Ishikawa (cell line): ENCODE measurements at regions not wholly inside any gene's neighbourhood (a gene's known extent, or its start where the extent isn't known, plus 50 kb on each side); places are given as distances from the start of the nearest gene placed in this dataset.
A peak's percentile ranks its signal among the peaks of the same experiment; 100 is the strongest.

Experiments used
- CEBPB ChIP-seq: IDR thresholded peaks from 2 replicates; pipeline ENCODE4 v1.6.1; 2012
- CREB1 ChIP-seq: IDR thresholded peaks from 2 replicates; pipeline ENCODE4 v1.6.1; 2012; ENCODE audit warnings: low read depth
- EGR1 ChIP-seq: IDR thresholded peaks from 2 replicates; pipeline ENCODE4 v1.6.1; 2012
- EP300 ChIP-seq: IDR thresholded peaks from 2 replicates; pipeline ENCODE4 v1.6.1; 2012; ENCODE audit warnings: borderline replicate concordance
- FOXM1 ChIP-seq: IDR thresholded peaks from 2 replicates; pipeline ENCODE4 v1.6.1; 2012; ENCODE audit warnings: low read depth, borderline replicate concordance
- MAX ChIP-seq: IDR thresholded peaks from 2 replicates; pipeline ENCODE4 v1.6.1; 2012
- NFIC ChIP-seq: IDR thresholded peaks from 2 replicates; pipeline ENCODE4 v1.6.1; 2012
- RAD21 ChIP-seq: IDR thresholded peaks from 2 replicates; pipeline ENCODE4 v1.6.1; 2012; ENCODE audit warnings: low read depth
- REST ChIP-seq: IDR thresholded peaks from 2 replicates; pipeline ENCODE4 v1.6.1; 2012; ENCODE audit warnings: low read depth, mild to moderate bottlenecking
- TAF1 ChIP-seq: IDR thresholded peaks from 2 replicates; pipeline ENCODE4 v1.6.1; 2012; ENCODE audit warnings: low read depth, mild to moderate bottlenecking
- TCF12 ChIP-seq: IDR thresholded peaks from 2 replicates; pipeline ENCODE4 v1.6.1; 2012; ENCODE audit warnings: low read depth
- TEAD4 ChIP-seq: IDR thresholded peaks from 2 replicates; pipeline ENCODE4 v1.6.1; 2012
- USF1 ChIP-seq: IDR thresholded peaks from 2 replicates; pipeline ENCODE4 v1.6.1; 2012
- YY1 ChIP-seq: IDR thresholded peaks from 2 replicates; pipeline ENCODE4 v1.6.1; 2012; ENCODE audit warnings: low read depth
- ZBTB7A ChIP-seq: IDR thresholded peaks from 2 replicates; pipeline ENCODE4 v1.6.1; 2012; ENCODE audit warnings: low read depth

GRCh38 chr6:133187114-133187513, 54.0 kb upstream of the EYA4 start:
- TF ChIP-seq TCF12 (no peak), CREB1 (no peak), USF1 (no peak), ZBTB7A (no peak), MAX (no peak), CEBPB (no peak), NFIC (no peak)

- TF ChIP-seq MAX (0 out of 2 replicates have a peak, but pooled peaks have one; percentile 27), USF1 (peak; percentile 88), ZBTB7A (no peak), TEAD4 (peak; percentile 76), FOXM1 (peak; percentile 79; the same call in 1 of the 2 replicates), CREB1 (no peak), YY1 (0 out of 2 replicates have a peak, but pooled peaks have one; percentile 58), TAF1 (peak; percentile 20; the same call in 1 of the 2 replicates), EP300 (peak; percentile 89), NFIC (peak; percentile 81), RAD21 (peak; percentile 23; the same call in 1 of the 2 replicates), TCF12 (peak; percentile 85), REST (no peak)
These were observed 53.3 kb upstream of the EYA4 start for GRCh38 chr6:133187657-133188453.

GRCh38 chr6:133190912-133191311, 50.2 kb upstream of the EYA4 start:
- no peak for TF ChIP-seq FOXM1
- TF ChIP-seq EP300 = no peak
- TF ChIP-seq REST = no peak
- TF ChIP-seq CREB1 = no peak
- no peak for TF ChIP-seq EGR1
- TF ChIP-seq TAF1 = no peak
- no peak for TF ChIP-seq CEBPB
- no peak for TF ChIP-seq RAD21
- no peak for TF ChIP-seq ZBTB7A
- TF ChIP-seq NFIC = no peak
- no peak for TF ChIP-seq TCF12
- TF ChIP-seq USF1 = no peak
- TF ChIP-seq TEAD4 = no peak
- TF ChIP-seq YY1 = no peak
- no peak; the same call in 1 of the 2 replicates for TF ChIP-seq MAX

GRCh38 chr6:133191323-133191722, 49.8 kb upstream of the EYA4 start:
- TF ChIP-seq YY1 (no peak), RAD21 (peak; percentile 20), TAF1 (no peak), MAX (peak; percentile 31), TCF12 (peak; percentile 96), ZBTB7A (no peak), TEAD4 (peak; percentile 96), CEBPB (peak; percentile 81), USF1 (no peak), FOXM1 (peak; percentile 93), EP300 (peak; percentile 96), NFIC (peak; percentile 87), CREB1 (no peak), EGR1 (no peak), REST (no peak)
